SU-DHL-6 (cell line): ENCODE measurements at regions not wholly inside any gene's neighbourhood (a gene's known extent, or its start where the extent isn't known, plus 50 kb on each side); places are given as distances from the start of the nearest gene placed in this dataset.

Source experiments
- H2AFZ ChIP-seq: fragments of 200-600 bp; sonication (generic); 2 replicates; pipeline ENCODE4 v1.6.1; 2014; ENCODE audit warnings: low read depth, mild to moderate bottlenecking, moderate library complexity, mixed read lengths, antibody characterized with exemption, low read length; ENCODE audit not compliant: severe bottlenecking
- H3F3A ChIP-seq: fragments of 200-600 bp; shearing (Covaris generic); 2 replicates; pipeline ENCODE4 v1.6.0; 2016; ENCODE audit warnings: antibody characterized with exemption, mild to moderate bottlenecking; ENCODE audit not compliant: insufficient read depth
- H3K27ac ChIP-seq: fragments of 200-600 bp; sonication (generic); 2 replicates; pipeline ENCODE4 v1.5.1; 2016; ENCODE audit warnings: low read depth, mild to moderate bottlenecking, low read length, moderate library complexity, mixed read lengths
- H3K27me3 ChIP-seq: fragments of 200-600 bp; sonication (generic), shearing (Covaris generic); 2 replicates; pipeline ENCODE4 v1.6.0; 2014; ENCODE audit warnings: mild to moderate bottlenecking, low read length
- H3K36me3 ChIP-seq: fragments of 200-600 bp; sonication (generic); 2 replicates; pipeline ENCODE4 v1.6.1; 2014; ENCODE audit warnings: mild to moderate bottlenecking, low read length, mixed read lengths
- H3K4me2 ChIP-seq: fragments of 300-600, 200-600 bp; shearing (Covaris generic), sonication (generic); 2 replicates; pipeline ENCODE4 v1.6.0; 2014; ENCODE audit warnings: low read length, low read depth, mild to moderate bottlenecking; ENCODE audit not compliant: poor library complexity, severe bottlenecking
- H3K4me3 ChIP-seq: fragments of 200-600 bp; sonication (generic); 2 replicates; pipeline ENCODE4 v1.5.1; 2014; ENCODE audit warnings: antibody characterized with exemption, low read length, mild to moderate bottlenecking, mixed read lengths; ENCODE audit not compliant: insufficient read depth, poor library complexity, severe bottlenecking
- H3K79me2 ChIP-seq: fragments of 200-600 bp; sonication (generic); 2 replicates; pipeline ENCODE4 v1.6.1; 2014; ENCODE audit warnings: mild to moderate bottlenecking, low read length, moderate library complexity; ENCODE audit not compliant: insufficient read depth
- H3K9ac ChIP-seq: fragments of 200-600 bp; sonication (generic); 2 replicates; pipeline ENCODE4 v1.7.0; 2014; ENCODE audit warnings: mild to moderate bottlenecking, low read length
- H3K9me2 ChIP-seq: fragments of 200-600 bp; sonication (generic); replicated peaks from 2 replicates; pipeline ENCODE4 v1.6.1; 2014; ENCODE audit warnings: low read length; ENCODE audit not compliant: insufficient read depth
- H3K9me3 ChIP-seq: fragments of 200-600 bp; sonication (generic); 2 replicates; pipeline ENCODE4 v1.6.1; 2014; ENCODE audit warnings: low read length, mixed read lengths; ENCODE audit not compliant: insufficient read depth
- H4K20me1 ChIP-seq: fragments of 200-600 bp; sonication (generic); 2 replicates; pipeline ENCODE4 v1.6.1; 2014; ENCODE audit warnings: low read depth, mild to moderate bottlenecking, antibody characterized with exemption, low read length, moderate library complexity, mixed read lengths
- CTCF ChIP-seq: fragments of 200-600 bp; sonication (generic); IDR thresholded peaks from one replicate; pipeline ENCODE4 v1.5.1; 2017; ENCODE audit warnings: antibody characterized with exemption, mild to moderate bottlenecking, low read length, moderate library complexity; ENCODE audit not compliant: insufficient read depth, poor library complexity, severe bottlenecking
- EZH2phosphoT487 ChIP-seq: fragments of 200-600 bp; sonication (generic), shearing (Covaris generic); conservative IDR thresholded peaks from 2 replicates; pipeline ENCODE4 v1.6.1; 2018; ENCODE audit warnings: mild to moderate bottlenecking, antibody characterized with exemption, low read length, moderate library complexity, mixed read lengths

- H3K4me3 ChIP-seq, result no peak overlapping the region
- no peaks in the 10 kb centered on the region for H4K20me1 ChIP-seq
- no peak overlapping the region for H2AFZ ChIP-seq
- H3K27me3 ChIP-seq, result no peaks in the 10 kb centered on the region
- no peak overlapping the region for H3K4me2 ChIP-seq
- no peak overlapping the region for H3K27ac ChIP-seq
- no peaks in the 10 kb centered on the region for H3K9me2 ChIP-seq
- no peaks in the 10 kb centered on the region for H3F3A ChIP-seq
- no peaks in the 10 kb centered on the region for H3K79me2 ChIP-seq
- TF ChIP-seq CTCF (no peak), EZH2phosphoT487 (no peak)
- no peaks in the 10 kb centered on the region for H3K9me3 ChIP-seq
- H3K36me3 ChIP-seq, result no peaks in the 10 kb centered on the region
- H3K9ac ChIP-seq, result no peak overlapping the region
Measured at GRCh38 chr7:25379351-25380300, 151.3 kb upstream of the NPVF start.

- Histone ChIP-seq H3K79me2 (no peaks in the 10 kb centered on the region), H3K9ac (no peak overlapping the region)
Measured at GRCh38 chr7:25381818-25382589, 153.7 kb upstream of the NPVF start.

GRCh38 chr7:25382869-25383268, 154.6 kb upstream of the NPVF start:
- no peak overlapping the region for H3K4me3 ChIP-seq
- H2AFZ ChIP-seq, result no peak overlapping the region
- no peaks in the 10 kb centered on the region for H3K9me2 ChIP-seq
- no peak overlapping the region for H3K27ac ChIP-seq
- H3K4me2 ChIP-seq, result no peak overlapping the region
- H3K79me2 ChIP-seq, result no peaks in the 10 kb centered on the region
- H3K9me3 ChIP-seq, result no peaks in the 10 kb centered on the region
- H3F3A ChIP-seq, result no peaks in the 10 kb centered on the region
- no peaks in the 10 kb centered on the region for H3K27me3 ChIP-seq
- no peak for TF ChIP-seq EZH2phosphoT487
- no peak for TF ChIP-seq CTCF
- H3K36me3 ChIP-seq, result no peaks in the 10 kb centered on the region
- no peak overlapping the region for H3K9ac ChIP-seq
- H4K20me1 ChIP-seq, result no peaks in the 10 kb centered on the region

More at GRCh38 chr7:25381818-25382589, 153.7 kb upstream of the NPVF start:
- TF ChIP-seq CTCF (no peak), EZH2phosphoT487 (no peak)
- Histone ChIP-seq H3K27ac (no peak overlapping the region), H3F3A (no peaks in the 10 kb centered on the region), H3K4me3 (no peak overlapping the region), H3K27me3 (no peaks in the 10 kb centered on the region), H4K20me1 (no peaks in the 10 kb centered on the region), H3K9me2 (no peaks in the 10 kb centered on the region), H3K36me3 (no peaks in the 10 kb centered on the region), H2AFZ (no peak overlapping the region), H3K9me3 (no peaks in the 10 kb centered on the region), H3K4me2 (no peak overlapping the region)
